GM10266 (cell line): ENCODE measurements at regions not wholly inside any gene's neighbourhood (a gene's known extent, or its start where the extent isn't known, plus 50 kb on each side); places are given as distances from the start of the nearest gene placed in this dataset.

ENCODE experiments used
- DNase-seq: peaks from one replicate; pipeline ENCODE4 v3.0.0; 2012; ENCODE audit errors: extremely low spot score
- TF ChIP-seq, protein P1 (sequence below): IDR thresholded peaks from 2 replicates; pipeline ENCODE4 v1.5.1; 2012; ENCODE audit warnings: mild to moderate bottlenecking, low read depth; ENCODE audit not compliant: control insufficient read depth, insufficient read depth; ENCODE audit errors: missing control alignments

DNA sequence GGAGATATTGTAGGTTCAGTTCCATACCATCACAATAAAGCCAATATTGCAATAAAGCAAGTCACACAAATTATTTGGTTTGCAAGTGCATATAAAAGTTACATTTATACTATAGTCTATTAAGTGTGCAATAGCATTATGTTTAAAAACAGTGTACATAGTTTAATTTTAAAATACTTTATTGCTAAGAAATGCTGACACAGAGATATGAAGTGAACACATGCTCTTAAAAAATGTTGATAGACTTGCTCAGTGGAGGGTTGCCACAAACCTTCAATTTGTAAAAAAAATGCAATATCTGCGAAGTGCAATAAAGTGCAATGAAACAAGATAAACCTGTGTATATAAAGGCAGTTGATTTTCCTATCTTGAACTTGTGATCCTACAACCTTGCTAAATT is 161.5 kb downstream of the PRDM13 start:
- no peak for DNase-seq
- TF ChIP-seq, protein P1, sequence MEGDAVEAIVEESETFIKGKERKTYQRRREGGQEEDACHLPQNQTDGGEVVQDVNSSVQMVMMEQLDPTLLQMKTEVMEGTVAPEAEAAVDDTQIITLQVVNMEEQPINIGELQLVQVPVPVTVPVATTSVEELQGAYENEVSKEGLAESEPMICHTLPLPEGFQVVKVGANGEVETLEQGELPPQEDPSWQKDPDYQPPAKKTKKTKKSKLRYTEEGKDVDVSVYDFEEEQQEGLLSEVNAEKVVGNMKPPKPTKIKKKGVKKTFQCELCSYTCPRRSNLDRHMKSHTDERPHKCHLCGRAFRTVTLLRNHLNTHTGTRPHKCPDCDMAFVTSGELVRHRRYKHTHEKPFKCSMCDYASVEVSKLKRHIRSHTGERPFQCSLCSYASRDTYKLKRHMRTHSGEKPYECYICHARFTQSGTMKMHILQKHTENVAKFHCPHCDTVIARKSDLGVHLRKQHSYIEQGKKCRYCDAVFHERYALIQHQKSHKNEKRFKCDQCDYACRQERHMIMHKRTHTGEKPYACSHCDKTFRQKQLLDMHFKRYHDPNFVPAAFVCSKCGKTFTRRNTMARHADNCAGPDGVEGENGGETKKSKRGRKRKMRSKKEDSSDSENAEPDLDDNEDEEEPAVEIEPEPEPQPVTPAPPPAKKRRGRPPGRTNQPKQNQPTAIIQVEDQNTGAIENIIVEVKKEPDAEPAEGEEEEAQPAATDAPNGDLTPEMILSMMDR, result no peak

DNA sequence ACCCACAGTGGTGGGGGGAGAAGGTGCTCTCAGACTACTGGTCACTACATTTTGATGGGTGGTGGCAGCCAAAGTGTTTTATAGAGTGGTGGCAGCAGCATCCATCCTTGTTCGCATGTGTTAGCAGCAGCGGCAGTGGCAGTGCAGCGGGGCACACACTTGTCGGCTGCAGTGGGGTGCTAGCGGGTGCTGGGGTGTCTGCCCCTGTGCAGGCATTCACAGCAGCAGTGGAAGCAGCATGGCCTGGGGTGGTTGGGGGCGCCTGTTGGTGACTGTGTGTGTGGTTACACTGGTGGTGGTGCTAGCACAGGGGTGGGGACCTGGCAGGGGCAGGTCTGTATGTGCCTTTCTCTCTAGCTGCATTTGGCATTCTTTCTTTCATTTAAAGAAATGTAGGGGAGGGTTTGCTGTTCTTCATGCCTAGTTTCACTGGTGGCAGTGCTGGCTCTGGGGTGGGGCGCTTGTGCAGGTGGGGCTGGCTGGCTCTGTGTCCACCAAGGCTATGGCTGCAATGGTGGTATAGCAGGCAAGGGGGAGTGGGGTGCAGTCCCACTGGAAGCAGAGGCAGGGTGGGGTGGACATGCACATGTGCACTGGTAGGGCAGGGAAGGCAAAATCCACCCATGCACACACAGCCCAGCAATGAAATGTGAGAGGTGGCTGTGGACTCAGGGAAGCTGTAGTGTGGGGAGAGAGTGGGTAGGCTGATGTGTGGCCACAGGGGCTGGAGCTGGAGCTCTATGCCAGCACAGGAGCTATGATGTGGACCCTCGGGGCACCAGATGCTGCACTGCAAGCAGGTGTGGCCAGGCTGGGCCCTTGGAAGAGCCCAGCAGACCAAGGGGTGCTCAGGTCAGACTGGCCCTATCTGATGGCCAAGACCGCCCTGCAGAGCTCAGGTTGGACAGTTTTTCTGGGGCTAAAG is 173.3 kb downstream of the PRDM13 start:
- no peak for DNase-seq
- TF ChIP-seq, protein P1, result no peak

DNA sequence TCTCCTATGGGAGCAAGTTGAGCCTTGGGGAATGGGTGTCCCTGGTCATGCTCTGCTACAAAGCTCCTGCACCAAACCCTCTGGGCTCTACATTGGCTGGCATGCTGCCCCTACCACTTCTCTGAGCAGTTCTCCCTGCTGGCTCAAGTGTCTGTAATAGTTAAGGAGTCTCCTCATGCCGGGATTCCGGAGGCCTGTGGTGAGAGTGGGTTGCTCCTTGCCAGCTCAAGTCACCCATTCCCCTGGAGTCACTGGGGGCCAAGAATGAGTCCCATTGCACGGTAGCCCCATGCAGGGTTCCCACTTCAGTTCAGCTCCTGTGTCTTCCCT is 173.9 kb downstream of the PRDM13 start:
- TF ChIP-seq, protein P1, result no peak
- no peak for DNase-seq

DNA sequence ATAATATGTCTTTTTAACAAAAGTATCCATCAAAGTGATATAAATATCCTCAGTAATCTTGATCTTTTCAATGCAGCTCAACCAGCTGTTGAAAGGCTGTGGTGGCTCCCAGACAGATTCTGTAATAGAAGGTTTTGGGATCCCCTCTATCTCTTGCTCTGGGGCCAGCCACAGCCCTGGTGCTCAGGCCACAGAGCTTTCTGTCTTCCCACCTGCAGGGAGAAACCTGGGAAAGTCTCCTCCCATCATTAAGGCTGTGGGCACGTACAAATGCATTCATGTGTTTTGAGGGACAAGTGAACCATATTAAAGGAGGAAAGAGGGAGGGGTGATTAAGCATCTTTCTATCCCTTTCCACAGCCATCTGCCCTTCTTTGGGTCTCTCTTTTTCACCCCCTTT is 183.1 kb downstream of the PRDM13 start:
- TF ChIP-seq, protein P1, result no peak
- DNase-seq, result no peak

DNA sequence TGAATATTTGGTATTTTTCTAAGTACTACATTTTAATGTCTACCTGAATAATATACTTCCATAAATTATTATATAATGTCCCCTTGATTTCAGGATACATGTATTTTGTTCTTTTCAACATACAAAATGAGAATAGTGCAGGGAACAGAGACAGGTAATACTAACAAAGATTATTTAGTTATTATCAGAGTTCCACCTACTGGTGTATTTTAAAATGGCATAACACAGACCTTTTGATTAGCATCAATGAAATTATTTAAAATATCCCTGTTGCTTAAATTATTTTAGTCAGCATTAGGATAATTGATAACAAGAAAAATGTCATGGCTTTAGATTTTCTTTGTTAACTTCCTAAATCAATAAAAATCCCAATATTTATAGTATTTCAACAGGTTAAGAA is 184.0 kb downstream of the PRDM13 start:
- TF ChIP-seq, protein P1, result no peak
- no peak for DNase-seq

DNA sequence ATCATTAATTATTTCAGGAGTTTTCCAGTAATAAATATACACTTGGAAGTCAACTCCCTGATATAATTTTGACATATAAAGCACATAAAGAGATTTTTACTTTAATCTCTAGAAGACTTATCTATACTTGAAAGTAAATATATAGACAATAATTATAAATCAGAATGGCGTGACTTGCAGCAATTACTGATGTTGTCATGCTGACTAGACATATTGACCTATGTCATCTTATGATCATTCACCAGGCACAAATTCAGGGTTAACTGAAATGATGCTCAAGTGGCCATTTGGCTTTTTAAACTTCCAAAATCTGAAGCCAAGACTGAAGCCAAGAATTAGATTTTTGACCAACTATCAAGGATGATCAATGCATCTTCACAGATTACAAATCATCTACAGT is 192.2 kb downstream of the MCHR2 start:
- no peak for DNase-seq
- TF ChIP-seq, protein P1, result no peak

DNA sequence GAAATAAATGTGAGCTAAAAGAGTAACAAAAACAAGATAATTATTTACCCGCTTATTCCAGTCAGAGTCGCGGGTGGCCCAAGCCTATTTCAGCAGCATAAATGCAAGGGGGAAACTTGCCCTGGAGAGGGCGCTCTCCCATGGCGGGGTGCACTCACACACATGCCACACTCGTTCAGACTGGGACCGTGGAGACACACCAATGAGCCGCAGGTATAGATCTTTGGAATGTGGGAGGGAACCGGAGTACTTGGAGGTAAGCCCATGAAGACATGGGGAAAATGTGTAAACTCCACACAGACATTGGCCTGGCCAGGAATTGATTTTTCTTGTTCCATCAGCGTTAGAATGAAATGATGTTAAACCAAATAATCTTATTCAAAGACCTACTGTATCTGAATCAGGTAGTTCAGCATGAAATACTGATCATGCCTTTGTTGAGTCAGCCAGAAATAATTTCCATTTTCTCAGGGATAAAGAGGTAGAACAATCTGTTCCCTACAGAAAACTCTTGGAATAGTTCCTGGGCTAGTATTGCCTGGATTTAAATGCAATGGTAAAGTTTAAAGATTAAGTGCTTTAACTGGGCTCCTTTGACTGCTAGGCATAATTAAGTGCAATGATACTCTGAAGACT is 191.5 kb downstream of the MCHR2 start:
- TF ChIP-seq, protein P1, result no peak
- no peak for DNase-seq
